GM18909 (cell line): ENCODE measurements at regions not wholly inside any gene's neighbourhood (a gene's known extent, or its start where the extent isn't known, plus 50 kb on each side); places are given as distances from the start of the nearest gene placed in this dataset.
"Not testable (repeated sequence)": the region's sequence is repeated elsewhere in the genome, so short reads cannot be mapped to it uniquely, and the experiment has no call there.

ENCODE experiments used
- ATAC-seq: cut with Tn5 transposase; IDR thresholded peaks from one replicate; pipeline ENCODE4 v1.9.1; 2021; ENCODE audit warnings: mild to moderate bottlenecking; ENCODE audit not compliant: unreplicated experiment, poor library complexity

DNA sequence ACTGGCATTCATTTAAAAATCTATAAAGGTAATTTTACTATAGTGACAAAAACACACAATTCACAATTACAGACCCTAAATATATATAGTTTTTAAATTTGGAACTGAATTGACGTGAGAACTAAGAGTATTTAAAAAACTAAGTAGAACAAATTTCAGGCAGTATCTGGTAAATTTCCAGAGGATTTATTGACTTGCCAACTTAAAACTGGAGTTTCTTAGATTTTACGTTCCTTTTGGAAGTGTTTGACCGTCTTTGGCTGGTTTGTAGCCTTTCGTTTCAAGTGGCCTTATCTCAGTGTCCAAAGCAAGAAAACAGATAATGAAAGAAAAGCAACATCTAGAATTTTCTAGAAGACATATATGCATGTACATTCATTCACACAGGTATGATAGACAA lies 234.4 kb upstream of the VLDLR start:
- no peak for ATAC-seq

DNA sequence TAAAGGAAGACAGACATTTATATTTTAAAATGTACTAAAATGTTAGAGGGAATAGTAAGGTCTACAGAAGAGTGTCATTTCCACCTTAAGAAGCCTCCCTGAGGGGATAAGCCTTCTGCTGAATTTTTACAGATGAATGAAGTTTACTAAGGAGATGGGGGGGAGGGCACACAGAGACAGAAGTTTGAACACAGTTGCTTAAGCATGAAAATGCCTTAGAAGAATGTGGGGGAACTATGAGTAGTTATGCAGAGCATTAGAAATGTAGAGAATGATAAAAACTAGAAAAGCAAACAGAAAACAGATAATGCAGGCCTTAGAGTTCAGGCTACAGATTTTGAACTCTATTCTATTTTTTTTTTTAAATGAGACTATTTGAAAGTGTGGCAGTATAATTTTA lies 232.2 kb upstream of the VLDLR start:
- no peak for ATAC-seq

DNA sequence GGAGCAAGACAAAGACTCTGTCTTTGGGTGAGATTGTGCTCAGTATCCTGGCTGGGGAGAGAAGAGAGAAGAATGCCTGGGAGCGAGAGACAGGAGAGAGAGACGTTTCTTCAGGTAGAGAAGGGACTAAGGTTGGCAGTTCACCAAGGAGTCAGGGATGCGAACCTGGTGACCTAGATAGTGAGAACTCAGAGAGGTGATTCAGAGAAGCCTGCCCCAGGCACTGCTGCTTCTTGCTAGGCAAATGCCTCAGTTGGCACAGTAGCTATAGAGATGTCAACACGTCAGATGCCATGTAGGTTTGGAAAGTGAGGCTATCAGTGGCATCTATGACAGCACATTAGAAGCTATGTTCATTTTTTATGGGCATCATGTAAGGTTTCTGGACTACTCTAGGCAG lies 231.6 kb upstream of the VLDLR start:
- no peak for ATAC-seq

DNA sequence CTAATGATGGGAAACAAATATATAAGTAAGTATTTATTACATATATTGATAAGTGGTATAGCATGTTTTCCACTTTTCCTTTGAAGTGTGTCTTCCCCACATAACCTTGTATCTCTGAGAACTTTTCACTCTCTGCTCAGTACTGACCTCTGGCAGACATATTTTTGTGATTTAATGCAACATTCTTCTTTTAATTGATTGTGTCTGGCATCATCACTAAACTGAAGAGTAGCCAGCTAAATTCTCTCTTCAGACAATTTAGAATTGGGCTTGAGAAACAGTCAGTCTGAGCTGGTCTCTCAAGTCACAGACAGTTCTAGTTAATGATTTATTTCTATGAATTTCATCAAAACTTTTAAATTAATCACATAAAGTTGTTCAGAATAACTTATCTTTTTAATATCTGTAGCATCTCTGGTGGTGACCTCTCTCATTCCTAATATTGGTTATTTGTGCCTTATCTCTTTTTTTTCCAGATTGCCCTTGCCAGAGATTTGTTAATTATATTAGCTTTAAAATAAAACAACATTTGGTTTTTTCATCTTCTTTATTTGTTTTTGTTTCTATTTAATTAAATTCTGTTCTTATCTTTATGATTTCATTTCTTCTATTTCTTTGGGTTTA lies 230.0 kb upstream of the VLDLR start:
- ATAC-seq = not testable (repeated sequence)

DNA sequence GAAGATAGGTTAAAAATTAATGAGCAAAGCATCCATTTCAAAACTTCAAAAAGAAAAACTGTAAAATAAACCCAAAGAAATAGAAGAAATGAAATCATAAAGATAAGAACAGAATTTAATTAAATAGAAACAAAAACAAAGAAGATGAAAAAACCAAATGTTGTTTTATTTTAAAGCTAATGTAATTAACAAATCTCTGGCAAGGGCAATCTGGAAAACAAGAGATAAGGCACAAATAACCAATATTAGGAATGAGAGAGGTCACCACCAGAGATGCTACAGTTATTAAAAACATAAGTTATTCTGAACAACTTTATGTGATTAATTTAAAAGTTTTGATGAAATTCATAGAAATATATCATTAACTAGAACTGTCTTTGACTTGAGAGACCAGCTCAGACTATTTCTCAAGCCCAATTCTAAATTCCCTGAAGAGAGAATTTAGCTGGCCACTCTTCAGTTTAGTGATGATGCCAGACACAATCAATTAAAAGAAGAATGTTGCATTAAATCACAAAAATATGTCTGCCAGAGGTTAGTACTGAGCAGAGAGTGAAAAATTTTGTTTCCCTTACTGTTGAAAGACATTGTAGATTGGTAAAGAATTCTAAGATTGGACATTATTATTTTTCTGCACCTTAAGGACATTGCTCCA lies 227.4 kb upstream of the VLDLR start:
- ATAC-seq = not testable (repeated sequence)

DNA sequence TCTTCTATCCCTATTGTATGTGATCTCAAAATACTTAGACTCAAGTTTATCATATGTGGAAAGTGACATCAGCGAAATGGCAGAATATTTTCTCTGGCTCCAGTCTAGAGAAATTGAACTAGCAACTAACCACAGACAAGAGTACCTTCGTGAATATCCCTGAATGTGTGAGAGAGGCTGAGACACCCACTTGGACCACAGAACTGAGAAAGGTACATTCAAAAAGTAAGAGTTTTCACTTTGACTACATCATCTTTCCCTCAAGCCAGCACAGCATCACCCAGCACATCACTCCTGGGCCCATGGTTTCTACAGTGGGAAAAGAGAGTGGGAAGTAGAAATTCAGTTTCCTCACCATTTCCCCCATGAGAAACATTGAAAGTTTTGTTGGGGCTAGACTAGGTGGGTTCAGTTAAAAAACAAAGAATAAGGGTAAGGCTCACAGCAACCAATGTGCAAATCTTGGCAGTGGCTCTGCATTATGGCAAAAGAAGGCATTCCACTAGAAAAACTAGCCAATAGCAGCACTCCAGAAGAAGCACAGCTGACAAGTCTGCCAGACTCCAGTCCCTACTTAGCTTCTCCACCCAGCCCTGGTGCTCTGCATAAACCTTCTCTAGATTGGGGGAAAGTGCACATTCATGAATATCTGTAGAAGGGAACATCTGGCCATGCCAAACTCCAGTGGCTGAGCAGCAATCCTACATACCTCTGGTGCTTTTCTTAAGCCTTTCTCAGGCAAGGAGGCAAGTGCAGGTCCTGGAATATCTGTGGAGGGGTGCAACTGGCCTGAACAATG lies 225.6 kb upstream of the VLDLR start:
- no peak for ATAC-seq

DNA sequence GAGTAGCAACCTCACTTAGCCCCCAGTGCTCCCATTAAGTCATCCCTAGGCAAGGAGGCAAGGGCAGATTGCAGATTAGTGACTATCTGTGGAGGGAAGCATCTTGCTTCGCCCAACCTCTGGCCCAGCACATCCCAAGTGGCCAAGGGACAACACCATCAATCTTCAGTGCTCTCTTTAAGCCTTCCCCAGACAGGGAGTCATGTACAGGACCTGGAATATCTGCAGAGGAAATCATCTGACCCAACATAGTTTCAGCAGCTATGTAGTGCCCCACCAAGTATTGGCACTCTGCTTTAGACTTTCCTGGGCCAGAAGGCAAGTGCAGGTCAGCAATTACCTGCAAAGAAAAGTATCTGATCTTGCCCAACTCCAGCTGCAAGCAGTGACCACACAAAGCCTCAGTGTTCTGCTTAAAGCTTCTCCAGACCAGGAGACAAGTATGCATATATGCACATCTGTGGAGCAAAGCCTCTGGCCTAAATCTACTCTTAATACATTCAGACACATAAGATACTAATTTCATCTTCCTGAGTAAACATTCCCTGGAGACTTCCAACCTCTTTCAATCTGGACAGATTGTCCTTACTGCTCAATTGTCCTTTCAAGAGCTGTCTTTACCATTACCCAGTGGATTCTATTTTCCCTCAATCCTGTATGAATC lies 224.8 kb upstream of the VLDLR start:
- no peak for ATAC-seq

DNA sequence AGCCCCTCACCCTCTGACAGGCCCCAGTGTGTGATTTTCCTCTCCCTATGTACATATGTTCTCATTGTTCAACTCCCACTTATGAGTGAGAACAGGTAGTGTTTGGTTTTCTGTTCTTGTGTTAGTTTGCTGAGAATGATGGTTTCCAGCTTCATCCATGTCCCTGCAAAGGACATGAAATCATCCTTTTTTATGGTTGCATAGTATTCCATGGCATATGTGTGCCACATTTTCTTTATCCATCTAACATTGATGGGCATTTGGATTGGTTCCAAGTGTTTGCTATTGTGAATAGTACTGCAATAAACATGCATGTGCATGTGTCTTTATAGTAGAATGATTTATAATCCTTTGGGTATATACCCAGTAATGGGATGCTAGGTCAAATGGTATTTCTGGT lies 223.7 kb upstream of the VLDLR start:
- not testable (repeated sequence) for ATAC-seq

DNA sequence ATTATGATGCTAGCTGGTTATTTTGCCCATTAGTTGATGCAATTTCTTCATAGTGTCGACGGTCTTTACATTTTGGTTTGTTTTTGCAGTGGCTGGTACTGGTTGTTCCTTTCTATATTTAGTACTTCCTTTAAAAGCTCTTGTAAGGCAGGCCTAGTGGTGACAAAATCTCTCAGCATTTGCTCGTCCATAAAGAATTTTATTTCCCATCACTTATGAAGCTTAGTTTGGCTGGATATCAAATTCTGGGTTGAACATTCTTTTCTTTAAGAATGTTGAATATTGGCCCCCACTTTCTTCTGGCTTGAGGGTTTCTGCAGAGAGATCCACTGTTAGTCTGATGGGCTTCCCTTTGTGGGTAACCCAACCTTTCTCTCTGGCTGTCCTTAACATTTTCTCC lies 219.8 kb upstream of the VLDLR start:
- not testable (repeated sequence) for ATAC-seq

DNA sequence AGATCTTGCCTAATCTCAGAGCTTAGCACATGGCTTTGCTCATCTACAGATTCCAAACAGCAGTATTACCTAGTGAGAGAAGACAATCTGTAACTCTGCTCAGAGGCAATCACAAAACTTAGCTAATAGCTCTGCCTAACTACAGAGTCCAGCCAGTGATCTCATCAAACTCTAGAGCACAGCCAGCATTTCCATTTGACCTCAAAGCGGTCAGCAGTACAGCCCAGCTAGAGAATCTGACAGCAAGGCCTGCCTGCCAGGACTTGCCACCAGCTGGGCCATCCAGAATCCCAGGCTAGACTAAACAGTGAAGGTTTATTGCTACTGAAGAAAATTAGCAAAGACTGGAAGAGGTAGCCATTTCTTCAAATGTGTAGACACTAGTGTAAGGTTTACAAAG lies 217.9 kb upstream of the VLDLR start:
- no peak for ATAC-seq

DNA sequence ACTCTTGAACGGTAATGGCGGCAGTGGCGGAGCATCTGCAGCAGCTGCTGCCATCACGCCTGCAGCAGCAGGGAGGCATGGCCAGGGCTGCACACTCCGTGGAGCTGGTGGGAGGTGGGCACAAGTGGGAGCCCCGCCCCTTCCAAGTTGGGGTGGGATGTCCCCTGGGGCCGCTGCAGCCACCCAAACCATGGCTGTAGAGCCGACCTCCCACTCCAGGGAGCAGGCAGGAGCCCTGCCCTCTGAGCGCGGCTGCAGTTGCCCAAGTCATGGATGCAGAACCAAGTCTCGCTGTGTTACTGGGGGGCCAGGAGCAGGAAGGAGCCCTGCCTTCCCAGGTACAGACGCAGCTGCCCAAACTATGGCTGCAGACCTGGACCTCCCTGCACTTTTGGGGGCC lies 215.3 kb upstream of the VLDLR start:
- no peak for ATAC-seq

DNA sequence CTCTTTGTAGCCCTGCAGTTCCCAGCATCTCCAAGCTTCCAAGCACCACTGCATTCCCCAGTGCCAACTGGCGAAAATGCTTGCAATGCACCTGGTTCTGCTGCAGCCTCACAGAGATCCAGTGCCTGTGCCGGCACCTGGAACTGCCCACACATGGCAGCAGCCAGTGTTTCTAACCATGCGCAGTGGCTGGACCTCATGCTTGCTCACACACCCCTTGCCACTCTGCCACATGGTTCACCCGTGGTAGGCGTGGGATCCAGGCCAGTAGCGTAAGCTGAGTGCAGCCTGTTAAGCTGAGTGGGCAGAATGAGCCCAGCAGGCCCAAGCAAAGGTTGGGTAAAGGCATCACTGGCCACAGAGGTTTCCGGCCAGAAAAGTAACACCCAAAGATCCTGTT lies 214.1 kb upstream of the VLDLR start:
- ATAC-seq = no peak

DNA sequence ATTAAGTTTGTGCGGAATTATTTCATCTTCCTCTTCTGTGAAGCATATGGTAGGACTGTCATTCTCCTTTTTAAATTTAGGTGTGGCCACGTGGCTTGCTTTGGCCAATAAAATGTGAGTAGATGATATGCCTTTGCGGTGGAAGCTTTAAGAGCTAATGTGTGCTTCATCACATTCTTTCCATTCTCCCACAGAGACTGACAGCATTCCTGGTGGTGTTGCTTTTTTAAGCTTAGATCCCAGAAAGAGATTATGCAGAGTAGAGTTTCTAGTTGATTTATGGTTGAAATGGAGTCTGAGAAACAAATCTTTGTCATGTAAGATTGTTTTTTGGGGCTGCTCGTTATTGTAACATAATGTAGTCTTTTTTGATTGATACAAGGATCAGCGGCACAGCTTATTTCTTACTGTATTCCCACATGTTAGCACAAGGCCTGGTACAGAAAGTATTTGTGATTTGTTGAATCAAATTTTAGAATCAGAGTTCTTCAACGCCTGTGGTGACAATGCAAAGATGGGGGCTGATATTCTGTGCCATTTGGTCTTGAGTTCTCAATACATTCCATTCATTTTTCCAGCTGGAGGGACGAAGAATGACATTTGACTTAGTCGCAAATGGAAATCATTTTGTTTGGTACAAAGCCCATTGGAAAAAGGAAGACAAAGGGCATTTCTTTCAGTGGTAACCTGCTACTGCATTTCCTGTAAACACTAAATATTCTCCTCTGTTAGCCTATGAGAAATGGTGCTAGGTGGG lies 209.9 kb upstream of the VLDLR start:
- ATAC-seq = no peak

DNA sequence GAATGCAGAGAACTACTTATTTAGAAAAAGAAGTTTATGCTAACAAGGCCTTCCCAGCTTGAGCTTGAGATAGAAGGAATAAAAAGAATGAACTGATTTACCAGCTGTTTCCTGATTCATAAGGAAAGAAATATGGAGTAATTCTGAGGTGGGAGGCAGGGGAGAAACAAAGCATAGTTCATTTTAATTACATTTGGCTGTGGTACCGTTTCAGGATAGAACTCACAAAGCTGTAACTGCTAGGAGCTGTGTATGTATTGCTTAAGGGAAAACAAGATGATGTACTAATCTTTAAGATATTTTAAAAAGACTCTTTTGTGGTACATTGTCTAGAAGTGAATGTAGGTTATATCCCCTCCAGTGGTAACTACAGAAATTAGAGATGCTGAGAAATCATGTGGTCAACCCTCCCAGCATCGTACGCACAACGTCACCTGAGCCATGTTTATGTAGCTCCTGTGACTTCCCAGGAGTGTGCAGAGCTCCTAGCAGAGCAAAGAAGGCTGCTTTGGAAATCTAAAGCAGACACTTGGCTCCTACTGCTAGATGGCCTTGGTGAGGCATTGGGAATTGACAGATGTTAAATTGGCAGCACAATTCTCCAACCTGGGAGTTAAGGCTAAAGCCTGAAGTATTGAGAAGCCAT lies 208.3 kb upstream of the VLDLR start:
- ATAC-seq = no peak

DNA sequence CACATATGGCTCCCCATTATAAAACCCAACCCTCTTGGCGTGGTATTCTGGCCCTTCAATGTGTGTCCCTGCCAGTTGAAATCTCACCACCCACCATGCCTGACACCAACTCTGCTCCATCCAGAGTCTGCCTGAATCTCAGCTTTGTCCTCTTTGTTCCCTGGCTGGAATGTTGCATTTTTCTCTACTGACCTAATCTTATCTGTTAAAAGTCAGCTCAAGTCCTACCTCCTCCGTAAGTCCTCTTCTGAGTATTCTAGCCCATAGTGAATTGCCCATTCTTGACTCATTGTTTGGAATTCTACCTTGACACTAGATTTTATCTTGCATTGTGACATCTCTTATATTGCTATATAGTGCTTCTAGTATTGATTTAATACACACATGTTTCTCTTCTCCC lies 207.1 kb upstream of the VLDLR start:
- no peak for ATAC-seq

DNA sequence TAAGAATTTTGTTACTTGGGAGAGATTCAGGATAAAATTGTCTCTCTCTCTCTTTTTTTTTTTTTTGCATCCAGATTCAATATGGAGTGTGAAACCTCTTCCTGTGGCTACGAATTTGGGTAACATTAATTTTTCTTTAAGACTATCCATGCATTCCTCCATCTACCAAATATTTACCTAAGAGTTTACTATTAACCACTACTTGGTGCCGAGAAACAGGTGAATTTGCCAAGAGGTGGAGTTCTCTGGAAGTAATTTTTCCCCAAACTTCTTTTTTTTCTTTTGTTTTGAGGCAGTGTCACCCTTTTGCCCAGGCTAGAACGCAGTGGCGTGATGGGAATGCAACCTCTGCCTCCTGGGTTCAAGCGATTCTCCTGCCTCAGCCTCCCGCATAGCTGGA lies 206.3 kb upstream of the VLDLR start:
- no peak for ATAC-seq

DNA sequence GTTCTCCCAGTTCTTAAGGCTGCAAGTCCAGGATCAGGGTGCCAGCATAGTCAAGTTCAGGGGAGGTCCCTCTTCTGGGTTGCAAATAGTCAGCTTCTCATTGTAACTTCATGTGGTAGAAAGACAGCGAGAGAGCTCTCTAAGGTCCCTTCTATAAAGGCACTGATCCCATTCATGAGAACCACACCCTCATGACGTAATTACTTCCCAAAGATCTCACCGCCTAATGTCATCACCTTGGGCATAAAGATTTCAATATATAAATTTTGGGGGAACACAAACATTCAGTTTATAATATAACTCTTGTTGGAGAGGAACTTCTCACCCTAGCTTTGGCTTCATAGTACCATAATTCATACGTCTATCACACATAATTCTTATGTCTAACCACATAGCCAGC lies 203.9 kb upstream of the VLDLR start:
- no peak for ATAC-seq

DNA sequence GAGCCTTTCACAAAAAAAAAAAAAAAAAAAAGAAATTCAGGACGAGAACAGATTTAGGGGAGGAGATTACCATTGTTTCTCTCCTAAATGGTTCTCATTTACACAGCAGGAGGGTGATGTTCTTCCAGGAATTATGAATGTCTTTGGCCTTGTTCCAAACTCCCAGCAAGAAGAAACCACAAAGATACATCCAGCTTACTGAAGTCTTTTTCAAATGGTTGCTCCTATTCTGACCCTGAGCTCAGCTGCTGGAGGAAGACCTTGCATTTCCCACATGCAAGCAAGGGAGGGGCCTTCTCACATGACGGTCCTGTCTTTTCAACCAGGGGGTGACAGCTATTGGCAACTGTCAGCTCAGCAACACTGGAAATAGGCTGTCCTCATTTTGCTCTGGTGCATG lies 203.0 kb upstream of the VLDLR start:
- ATAC-seq = no peak

DNA sequence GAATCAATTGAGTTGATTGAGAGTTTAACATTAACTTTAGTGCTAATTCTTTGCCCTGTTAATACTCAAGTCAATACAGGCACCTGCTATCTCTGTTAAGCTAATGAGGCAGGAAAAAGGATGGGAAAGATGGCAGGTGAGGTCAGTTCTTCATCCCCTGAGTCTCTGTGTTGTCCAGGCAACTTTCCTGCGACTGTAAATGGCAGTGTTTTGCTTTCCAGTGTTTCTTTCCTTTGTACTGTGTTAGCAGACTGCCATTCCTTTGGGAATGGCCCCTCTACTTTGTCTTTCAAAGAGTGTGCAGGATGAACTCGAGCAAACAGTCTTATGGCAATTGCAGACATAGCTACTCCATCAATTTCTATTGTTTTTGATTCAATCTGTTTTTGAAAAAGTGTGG lies 202.2 kb upstream of the VLDLR start:
- ATAC-seq = no peak

DNA sequence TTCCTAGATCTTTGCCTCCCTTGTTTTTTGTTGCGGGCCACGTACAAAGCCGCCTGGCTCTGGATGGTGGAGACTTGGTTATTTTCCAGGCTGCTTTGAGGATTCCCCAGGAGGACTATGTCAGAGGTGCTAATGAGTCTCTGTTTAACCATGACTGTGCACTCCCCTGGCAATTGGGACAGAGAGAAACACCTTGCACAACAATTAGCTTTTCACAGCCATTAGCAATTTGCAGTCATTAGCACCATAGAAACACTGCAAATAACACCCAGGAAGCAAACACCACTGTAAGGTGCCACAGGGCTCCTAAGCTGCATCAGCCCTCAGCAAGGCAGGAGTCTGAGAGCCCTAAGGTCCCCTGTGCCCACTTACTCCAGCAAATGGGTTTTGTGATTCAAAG lies 201.0 kb upstream of the VLDLR start:
- ATAC-seq = no peak
